ENCODE measurements at regions not wholly inside any gene's neighbourhood (a gene's known extent, or its start where the extent isn't known, plus 50 kb on each side); places are given as distances from the start of the nearest gene placed in this dataset.

- TF ChIP-seq CTCF (IDR thresholded peaks at IDR 0.05; ENCODE audit: low read depth, low read length) (no peak), MYC (IDR thresholded peaks at IDR 0.05; ENCODE audit: low read depth, low read length) (no peak), POLR2A (IDR thresholded peaks at IDR 0.05; ENCODE audit: extremely low read depth, insufficient read length) (no peak), MAX (IDR thresholded peaks at IDR 0.05; ENCODE audit: low read depth, low read length) (no peak)
These were observed 149.7 kb downstream of the CAAP1 start for GRCh38 chr9:26742828-26743476.
